Trophoblast cell (in vitro differentiated cells and primary cell): ENCODE measurements at regions not wholly inside any gene's neighbourhood (a gene's known extent, or its start where the extent isn't known, plus 50 kb on each side); places are given as distances from the start of the nearest gene placed in this dataset.

ENCODE experiments used
- DNase-seq, 2 donors: peaks; one replicate each; pipeline ENCODE4 v3.0.0-alpha.2; 2016
- H2AFZ ChIP-seq: 2 replicates; pipeline ENCODE4 v1.6.1; 2013; ENCODE audit warnings: low read length, moderate library complexity, mild to moderate bottlenecking; ENCODE audit not compliant: insufficient read depth, poor library complexity
- H2AK5ac ChIP-seq: 2 replicates; pipeline ENCODE4 v1.6.1; 2013; ENCODE audit warnings: mild to moderate bottlenecking, low read length
- H2BK120ac ChIP-seq: 2 replicates; pipeline ENCODE4 v1.6.1; 2013; ENCODE audit warnings: low read length, mild to moderate bottlenecking, moderate library complexity; ENCODE audit not compliant: insufficient read depth, poor library complexity
- H2BK12ac ChIP-seq: 2 replicates; pipeline ENCODE4 v1.6.1; 2013; ENCODE audit warnings: mild to moderate bottlenecking, low read length, moderate library complexity
- H2BK5ac ChIP-seq: 2 replicates; pipeline ENCODE4 v1.6.1; 2013; ENCODE audit warnings: low read length, low read depth, moderate library complexity, mild to moderate bottlenecking; ENCODE audit not compliant: poor library complexity
- H3K14ac ChIP-seq: 2 replicates; pipeline ENCODE4 v1.6.1; 2013; ENCODE audit warnings: mild to moderate bottlenecking, low read length
- H3K18ac ChIP-seq: 2 replicates; pipeline ENCODE4 v1.6.1; 2013; ENCODE audit warnings: mild to moderate bottlenecking, low read length
- H3K23ac ChIP-seq: 2 replicates; pipeline ENCODE4 v1.6.1; 2013; ENCODE audit warnings: low read length
- H3K27ac ChIP-seq: 2 replicates; pipeline ENCODE4 v1.5.1; 2013; ENCODE audit warnings: low read depth, mild to moderate bottlenecking, inconsistent platforms, low read length, moderate library complexity
- H3K27me3 ChIP-seq: 2 replicates; pipeline ENCODE4 v1.6.1; 2013; ENCODE audit warnings: inconsistent platforms, mild to moderate bottlenecking, low read length, moderate library complexity; ENCODE audit not compliant: insufficient read depth
- H3K36me3 ChIP-seq, 2 experiments: 1 replicate in 1 of 2; 2 replicates in 1 of 2; pipeline ENCODE4 v1.6.1; 2013; ENCODE audit warnings: low read length in 2 of 2, mild to moderate bottlenecking in 2 of 2, moderate library complexity in 1 of 2; ENCODE audit not compliant: insufficient read depth in 2 of 2, control insufficient read depth in 1 of 2
- H3K4ac ChIP-seq: 2 replicates; pipeline ENCODE4 v1.6.1; 2013; ENCODE audit warnings: low read depth, mild to moderate bottlenecking, low read length, moderate library complexity
- H3K4me1 ChIP-seq, 2 experiments: 1 replicate in 1 of 2; 2 replicates in 1 of 2; pipeline ENCODE4 v1.6.1; 2013; ENCODE audit warnings: low read length in 2 of 2, mild to moderate bottlenecking in 2 of 2, moderate library complexity in 1 of 2; ENCODE audit not compliant: insufficient read depth in 2 of 2, control insufficient read depth in 1 of 2
- H3K4me2 ChIP-seq: 2 replicates; pipeline ENCODE4 v1.6.1; 2013; ENCODE audit warnings: inconsistent platforms, mild to moderate bottlenecking, low read length, moderate library complexity
- H3K4me3 ChIP-seq: 2 replicates; pipeline ENCODE4 v1.5.1; 2013; ENCODE audit warnings: mild to moderate bottlenecking, low read depth, low read length, inconsistent platforms
- H3K79me1 ChIP-seq: one replicate; pipeline ENCODE4 v1.6.1; 2013; ENCODE audit warnings: low read length
- H3K79me2 ChIP-seq: 2 replicates; pipeline ENCODE4 v1.6.1; 2013; ENCODE audit warnings: low read length, mild to moderate bottlenecking; ENCODE audit not compliant: control insufficient read depth, insufficient read depth, poor library complexity
- H3K9ac ChIP-seq: 2 replicates; pipeline ENCODE4 v1.6.1; 2013; ENCODE audit warnings: mild to moderate bottlenecking, low read length
- H3K9me3 ChIP-seq: 2 replicates; pipeline ENCODE4 v1.6.1; 2013; ENCODE audit warnings: low read depth, mild to moderate bottlenecking, control low read depth, inconsistent platforms, low read length; ENCODE audit not compliant: insufficient read depth
- H4K12ac ChIP-seq: 2 replicates; pipeline ENCODE4 v1.6.1; 2013; ENCODE audit warnings: low read depth, mild to moderate bottlenecking, low read length, moderate library complexity
- H4K8ac ChIP-seq: 2 replicates; pipeline ENCODE4 v1.6.1; 2013; ENCODE audit warnings: low read depth, mild to moderate bottlenecking, low read length, moderate library complexity
- H4K91ac ChIP-seq: one replicate; pipeline ENCODE4 v1.6.1; 2013; ENCODE audit warnings: low read depth, mild to moderate bottlenecking, low read length, moderate library complexity
- WGBS: extraction: QIAGEN DNeasy Blood & Tissue Kit; methylation state at CpG from one replicate; pipeline ENCODE4 v1.1.7; 2013; ENCODE audit warnings: missing lambda C conversion rate; ENCODE audit not compliant: insufficient read length, insufficient coverage; ENCODE audit errors: extremely low coverage; 5-methylcytosine and 5-hydroxymethylcytosine counted together

GRCh38 chr18:34540897-34541296, 169.2 kb upstream of the DTNA start:
- Histone ChIP-seq H3K9me3 (no peaks in the 10 kb centered on the region), H3K14ac (no peak overlapping the region), H3K4me2 (no peak overlapping the region), H2BK120ac (no peak overlapping the region), H2AK5ac (no peak overlapping the region), H3K9ac (no peak overlapping the region), H4K8ac (no peak overlapping the region), H3K27ac (no peak overlapping the region), H3K4ac (no peak overlapping the region), H3K27me3 (no peaks in the 10 kb centered on the region), H4K12ac (no peak overlapping the region), H4K91ac (no peak overlapping the region), H2AFZ (no peak overlapping the region), H3K4me1 (no peaks in the 10 kb centered on the region), H3K79me1 (no peaks in the 10 kb centered on the region), H3K79me2 (no peaks in the 10 kb centered on the region), H3K36me3 (no peaks in the 10 kb centered on the region), H3K4me3 (no peak overlapping the region), H2BK5ac (no peak overlapping the region), H3K23ac (no peak overlapping the region), H3K18ac (no peak overlapping the region), H2BK12ac (no peak overlapping the region)
- no CpG with 5 or more reads among the region's 2 CpGs for WGBS
- DNase-seq = no peak

GRCh38 chr18:34542625-34543024, 167.5 kb upstream of the DTNA start:
- H3K79me1 ChIP-seq = no peaks in the 10 kb centered on the region
- H3K4me1 ChIP-seq = no peaks in the 10 kb centered on the region
- H3K27me3 ChIP-seq = no peaks in the 10 kb centered on the region
- H3K79me2 ChIP-seq = no peaks in the 10 kb centered on the region
- no peak overlapping the region for H4K91ac ChIP-seq
- no peaks in the 10 kb centered on the region for H3K36me3 ChIP-seq
- no peak overlapping the region for H2AK5ac ChIP-seq
- H2AFZ ChIP-seq = no peak overlapping the region
- H2BK5ac ChIP-seq = no peak overlapping the region
- H3K4ac ChIP-seq = no peak overlapping the region
- no peaks in the 10 kb centered on the region for H3K9me3 ChIP-seq
- H3K9ac ChIP-seq = no peak overlapping the region
- no peak for DNase-seq
- H3K4me2 ChIP-seq = no peak overlapping the region
- no peak overlapping the region for H2BK12ac ChIP-seq
- H3K18ac ChIP-seq = no peak overlapping the region
- no peak overlapping the region for H3K27ac ChIP-seq
- no peak overlapping the region for H4K8ac ChIP-seq
- H2BK120ac ChIP-seq = no peak overlapping the region
- H3K14ac ChIP-seq = no peak overlapping the region
- H3K23ac ChIP-seq = no peak overlapping the region
- no peak overlapping the region for H3K4me3 ChIP-seq
- no peak overlapping the region for H4K12ac ChIP-seq

GRCh38 chr18:34543356-34543755, 166.7 kb upstream of the DTNA start:
- no peak overlapping the region for H4K91ac ChIP-seq
- no peak overlapping the region for H3K23ac ChIP-seq
- H3K4me1 ChIP-seq = no peaks in the 10 kb centered on the region
- no peak overlapping the region for H3K18ac ChIP-seq
- H3K79me1 ChIP-seq = no peaks in the 10 kb centered on the region
- no peaks in the 10 kb centered on the region for H3K9me3 ChIP-seq
- no peak overlapping the region for H2BK120ac ChIP-seq
- no peak overlapping the region for H2BK12ac ChIP-seq
- H2AK5ac ChIP-seq = no peak overlapping the region
- no peak overlapping the region for H3K4me2 ChIP-seq
- no peak overlapping the region for H4K12ac ChIP-seq
- H2BK5ac ChIP-seq = no peak overlapping the region
- WGBS = no CpG with 5 or more reads among the region's 1 CpG
- H4K8ac ChIP-seq = no peak overlapping the region
- H3K27ac ChIP-seq = no peak overlapping the region
- H3K27me3 ChIP-seq = no peaks in the 10 kb centered on the region
- no peak overlapping the region for H3K9ac ChIP-seq
- H2AFZ ChIP-seq = no peak overlapping the region
- no peak for DNase-seq
- H3K14ac ChIP-seq = no peak overlapping the region
- H3K4me3 ChIP-seq = no peak overlapping the region
- no peak overlapping the region for H3K4ac ChIP-seq
- H3K79me2 ChIP-seq = no peaks in the 10 kb centered on the region
- H3K36me3 ChIP-seq = no peaks in the 10 kb centered on the region

- Histone ChIP-seq H4K91ac (no peak overlapping the region), H3K79me2 (no peaks in the 10 kb centered on the region), H3K79me1 (no peaks in the 10 kb centered on the region), H2AFZ (no peak overlapping the region), H4K8ac (no peak overlapping the region), H2BK12ac (no peak overlapping the region), H3K4me2 (no peak overlapping the region), H3K4ac (no peak overlapping the region), H3K4me1 (no peaks in the 10 kb centered on the region), H3K4me3 (no peak overlapping the region), H2BK120ac (no peak overlapping the region), H3K36me3 (no peaks in the 10 kb centered on the region), H3K23ac (no peak overlapping the region), H3K18ac (no peak overlapping the region), H3K27ac (no peak overlapping the region), H3K9me3 (no peaks in the 10 kb centered on the region), H2AK5ac (no peak overlapping the region), H3K9ac (no peak overlapping the region), H2BK5ac (no peak overlapping the region), H3K14ac (no peak overlapping the region), H3K27me3 (no peaks in the 10 kb centered on the region), H4K12ac (no peak overlapping the region)
- no peak for DNase-seq
- no CpG with 5 or more reads among the region's 1 CpG for WGBS
These were observed 166.2 kb upstream of the DTNA start for GRCh38 chr18:34543945-34544344.

GRCh38 chr18:34544930-34545329, 165.2 kb upstream of the DTNA start:
- no peak overlapping the region for H2BK5ac ChIP-seq
- H2BK12ac ChIP-seq = no peak overlapping the region
- H3K4me3 ChIP-seq = no peak overlapping the region
- H3K4ac ChIP-seq = no peak overlapping the region
- no peaks in the 10 kb centered on the region for H3K79me1 ChIP-seq
- H2BK120ac ChIP-seq = no peak overlapping the region
- WGBS = no CpG with 5 or more reads among the region's 3 CpGs
- no peak overlapping the region for H3K23ac ChIP-seq
- H3K14ac ChIP-seq = no peak overlapping the region
- no peak overlapping the region for H3K27ac ChIP-seq
- H4K91ac ChIP-seq = no peak overlapping the region
- H2AK5ac ChIP-seq = no peak overlapping the region
- H3K27me3 ChIP-seq = no peaks in the 10 kb centered on the region
- no peak overlapping the region for H2AFZ ChIP-seq
- no peaks in the 10 kb centered on the region for H3K4me1 ChIP-seq
- no peak overlapping the region for H3K18ac ChIP-seq
- no peak overlapping the region for H3K9ac ChIP-seq
- H3K36me3 ChIP-seq = no peaks in the 10 kb centered on the region
- no peaks in the 10 kb centered on the region for H3K79me2 ChIP-seq
- no peak overlapping the region for H3K4me2 ChIP-seq
- H4K8ac ChIP-seq = no peak overlapping the region
- no peak overlapping the region for H4K12ac ChIP-seq
- DNase-seq = no peak
- no peaks in the 10 kb centered on the region for H3K9me3 ChIP-seq
